ENCODE measurements at regions not wholly inside any gene's neighbourhood (a gene's known extent, or its start where the extent isn't known, plus 50 kb on each side); places are given as distances from the start of the nearest gene placed in this dataset.

DNA sequence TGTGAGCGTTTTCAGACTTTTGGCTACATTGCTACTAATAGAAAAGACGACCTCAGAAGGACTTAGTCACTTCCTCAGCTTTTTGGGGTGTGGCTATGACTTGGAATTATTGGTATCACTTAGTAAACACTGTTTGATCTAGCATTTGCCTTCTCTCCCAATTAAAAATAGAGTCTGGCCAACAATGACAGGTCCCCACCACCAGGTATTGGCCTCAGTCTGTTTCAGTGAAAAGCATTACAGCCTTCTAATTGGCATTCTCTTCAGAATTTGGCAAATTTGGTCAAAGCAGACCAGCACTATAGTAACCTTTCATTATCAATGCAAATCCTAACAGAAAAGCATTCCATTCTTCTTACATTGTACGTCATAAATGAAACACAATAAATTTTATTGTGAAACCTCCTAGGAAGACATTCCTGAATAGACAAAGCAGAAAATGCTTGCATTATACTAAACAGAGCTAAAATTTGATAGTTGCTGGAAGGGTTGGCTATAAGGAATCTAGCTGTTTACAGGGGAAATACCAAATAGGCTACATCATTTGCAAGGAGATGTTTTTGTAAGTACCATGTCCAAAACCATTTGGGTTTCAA, 613.9 kb downstream of the IRS1 start:
- DNase-seq (ENCODE audit: low spot score) = no peak
- H3K4me3 ChIP-seq = no peak overlapping the region
- TF ChIP-seq, protein P1, sequence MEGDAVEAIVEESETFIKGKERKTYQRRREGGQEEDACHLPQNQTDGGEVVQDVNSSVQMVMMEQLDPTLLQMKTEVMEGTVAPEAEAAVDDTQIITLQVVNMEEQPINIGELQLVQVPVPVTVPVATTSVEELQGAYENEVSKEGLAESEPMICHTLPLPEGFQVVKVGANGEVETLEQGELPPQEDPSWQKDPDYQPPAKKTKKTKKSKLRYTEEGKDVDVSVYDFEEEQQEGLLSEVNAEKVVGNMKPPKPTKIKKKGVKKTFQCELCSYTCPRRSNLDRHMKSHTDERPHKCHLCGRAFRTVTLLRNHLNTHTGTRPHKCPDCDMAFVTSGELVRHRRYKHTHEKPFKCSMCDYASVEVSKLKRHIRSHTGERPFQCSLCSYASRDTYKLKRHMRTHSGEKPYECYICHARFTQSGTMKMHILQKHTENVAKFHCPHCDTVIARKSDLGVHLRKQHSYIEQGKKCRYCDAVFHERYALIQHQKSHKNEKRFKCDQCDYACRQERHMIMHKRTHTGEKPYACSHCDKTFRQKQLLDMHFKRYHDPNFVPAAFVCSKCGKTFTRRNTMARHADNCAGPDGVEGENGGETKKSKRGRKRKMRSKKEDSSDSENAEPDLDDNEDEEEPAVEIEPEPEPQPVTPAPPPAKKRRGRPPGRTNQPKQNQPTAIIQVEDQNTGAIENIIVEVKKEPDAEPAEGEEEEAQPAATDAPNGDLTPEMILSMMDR (IDR thresholded peaks at IDR 0.05) = no peak
- H3K27ac ChIP-seq = peak overlapping the region in 1 of 2 donors; percentile 20

DNA sequence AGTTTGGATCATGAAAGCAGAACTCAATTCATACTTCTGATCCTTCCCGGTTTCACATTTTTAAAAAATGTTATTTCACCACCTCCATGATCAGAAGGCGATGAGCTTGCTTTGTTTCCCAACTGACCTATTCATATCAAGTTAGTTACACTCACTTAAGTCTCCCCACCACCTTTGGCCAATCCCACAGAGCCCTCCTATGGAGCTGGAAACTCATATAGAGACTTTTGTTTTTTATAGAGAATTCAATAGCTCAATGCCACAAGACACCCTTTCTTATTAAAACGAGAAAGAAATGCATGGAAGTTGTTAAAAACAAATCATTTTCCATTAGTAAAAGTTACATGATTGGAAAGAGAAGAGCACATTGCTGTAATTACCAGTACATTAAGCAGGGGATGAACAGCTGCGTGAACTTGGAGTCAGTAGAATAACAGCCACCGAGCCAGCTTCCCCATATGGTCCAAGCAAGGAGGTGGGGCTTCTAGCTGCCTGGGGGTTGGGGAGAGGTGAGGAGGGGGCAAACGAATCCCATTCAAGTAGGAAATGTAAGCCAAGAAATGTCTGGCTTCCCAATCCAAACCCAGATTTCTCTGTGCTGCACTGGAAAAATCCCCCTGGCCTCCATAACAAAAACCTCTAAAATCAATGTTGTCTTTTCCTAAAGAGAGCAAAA, 614.5 kb downstream of the IRS1 start:
- no peak overlapping the region for H3K4me3 ChIP-seq
- H3K27ac ChIP-seq = no peak overlapping the region
- DNase-seq (ENCODE audit: low spot score) = no peak
- TF ChIP-seq, protein P1 (IDR thresholded peaks at IDR 0.05) = no peak

- Histone ChIP-seq H3K27ac (no peak overlapping the region), H3K4me3 (no peak overlapping the region)
- no peak for DNase-seq (ENCODE audit: low spot score)
- TF ChIP-seq, protein P1 (IDR thresholded peaks at IDR 0.05) = no peak
Measured at GRCh38 chr2:226184540-226184939, 615.1 kb downstream of the IRS1 start.

GRCh38 chr2:226183550-226183949, 616.1 kb downstream of the IRS1 start:
- TF ChIP-seq, protein P1 (IDR thresholded peaks at IDR 0.05) = no peak
- H3K4me3 ChIP-seq = no peak overlapping the region
- no peak overlapping the region for H3K27ac ChIP-seq
- DNase-seq (ENCODE audit: low spot score) = no peak

- no peak overlapping the region for H3K27ac ChIP-seq
- TF ChIP-seq, protein P1 (IDR thresholded peaks at IDR 0.05) = no peak
- no peak overlapping the region for H3K4me3 ChIP-seq
- no peak for DNase-seq (ENCODE audit: low spot score)
Measured at GRCh38 chr2:226183033-226183432, 616.6 kb downstream of the IRS1 start.

GRCh38 chr2:226181909-226182308, 617.7 kb downstream of the IRS1 start:
- Histone ChIP-seq H3K27ac (no peak overlapping the region), H3K4me3 (no peak overlapping the region)
- TF ChIP-seq, protein P1 (IDR thresholded peaks at IDR 0.05) = no peak
- no peak for DNase-seq (ENCODE audit: low spot score)

DNA sequence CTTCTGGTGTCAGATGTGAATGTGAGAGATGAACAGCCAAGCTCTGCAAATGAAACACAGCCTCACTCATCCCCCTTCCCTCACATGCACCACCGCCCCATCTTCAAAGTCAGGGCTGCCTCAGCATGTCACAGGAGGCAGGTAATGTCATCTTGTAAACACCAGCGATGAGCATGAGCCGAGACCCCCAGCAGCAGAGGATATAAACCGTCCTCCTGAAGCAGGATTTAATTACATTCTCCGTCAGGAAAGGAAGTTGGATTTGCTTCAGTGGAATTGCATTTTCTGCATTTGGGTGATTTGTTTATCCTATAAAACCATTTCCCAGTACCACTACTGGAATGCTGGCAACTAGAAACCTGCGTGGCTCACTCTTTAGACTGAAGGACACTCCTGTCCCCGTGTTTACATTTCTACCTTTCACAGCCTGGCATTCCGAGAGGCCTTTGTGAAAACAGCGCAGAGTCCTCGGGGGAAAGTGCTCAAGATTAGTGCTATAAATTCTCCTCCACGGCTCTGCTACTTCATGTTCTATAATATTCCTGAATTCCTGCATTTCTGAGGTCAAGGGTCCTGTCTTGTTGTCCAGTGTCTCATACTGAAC, 619.2 kb downstream of the IRS1 start:
- Histone ChIP-seq H3K27ac (no peak overlapping the region), H3K4me3 (no peak overlapping the region)
- no peak for DNase-seq (ENCODE audit: low spot score)
- TF ChIP-seq, protein P1 (IDR thresholded peaks at IDR 0.05) = no peak

All from coronary artery (tissue), 2 donors.